ENCODE measurements at regions not wholly inside any gene's neighbourhood (a gene's known extent, or its start where the extent isn't known, plus 50 kb on each side); places are given as distances from the start of the nearest gene placed in this dataset.

DNA sequence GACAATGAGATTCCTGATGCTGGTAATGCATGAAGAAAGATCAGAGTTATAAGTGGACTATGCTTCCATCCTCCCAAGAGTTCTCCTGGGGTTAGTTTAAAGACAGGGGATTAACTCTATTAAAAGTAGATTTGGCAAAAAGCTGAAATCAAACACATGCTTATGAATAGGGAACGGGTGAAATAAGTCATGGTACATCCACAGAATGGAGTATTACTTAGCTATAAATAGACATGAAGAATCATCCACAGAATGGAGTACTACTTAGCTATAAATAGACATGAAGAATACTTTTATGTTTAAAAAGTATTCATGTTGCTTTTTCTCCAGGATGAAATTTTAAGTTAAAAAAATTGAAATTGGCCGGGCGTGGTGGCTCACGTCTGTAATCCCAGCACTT is 596.4 kb upstream of the B3GAT1 start:
- TF ChIP-seq ZNF565 (CRISPR knock-in tag; conservative IDR thresholded peaks at IDR 0.05; ENCODE audit: low read depth) (no peak), ARNTL (CRISPR knock-in tag; IDR thresholded peaks at IDR 0.05; ENCODE audit: borderline replicate concordance, low read depth) (no peak), PPARA (CRISPR knock-in tag; IDR thresholded peaks at IDR 0.05; ENCODE audit: borderline replicate concordance) (no peak), ZNF8 (CRISPR knock-in tag; IDR thresholded peaks at IDR 0.05) (peak; percentile 94), ZC3H10 (CRISPR knock-in tag; IDR thresholded peaks at IDR 0.05) (no peak), ESRRG (CRISPR knock-in tag; IDR thresholded peaks at IDR 0.05) (no peak), BACH2 (CRISPR knock-in tag; IDR thresholded peaks at IDR 0.05; ENCODE audit: borderline replicate concordance) (no peak), ZNF70 (CRISPR knock-in tag; IDR thresholded peaks at IDR 0.05) (0 out of 2 replicates have a peak, but pooled peaks have one; percentile 41), ZFP3 (CRISPR knock-in tag; IDR thresholded peaks at IDR 0.05) (no peak), TCF4 (CRISPR knock-in tag; IDR thresholded peaks at IDR 0.05; ENCODE audit: borderline replicate concordance) (no peak), SNAI2 (CRISPR knock-in tag; IDR thresholded peaks at IDR 0.05) (no peak), OSR1 (CRISPR knock-in tag; IDR thresholded peaks at IDR 0.05) (no peak), RARB (CRISPR knock-in tag; IDR thresholded peaks at IDR 0.05) (no peak), GLIS3 (CRISPR knock-in tag; IDR thresholded peaks at IDR 0.05) (no peak), CSDC2 (CRISPR knock-in tag; IDR thresholded peaks at IDR 0.05) (no peak)
- TF ChIP-seq, protein P1, sequence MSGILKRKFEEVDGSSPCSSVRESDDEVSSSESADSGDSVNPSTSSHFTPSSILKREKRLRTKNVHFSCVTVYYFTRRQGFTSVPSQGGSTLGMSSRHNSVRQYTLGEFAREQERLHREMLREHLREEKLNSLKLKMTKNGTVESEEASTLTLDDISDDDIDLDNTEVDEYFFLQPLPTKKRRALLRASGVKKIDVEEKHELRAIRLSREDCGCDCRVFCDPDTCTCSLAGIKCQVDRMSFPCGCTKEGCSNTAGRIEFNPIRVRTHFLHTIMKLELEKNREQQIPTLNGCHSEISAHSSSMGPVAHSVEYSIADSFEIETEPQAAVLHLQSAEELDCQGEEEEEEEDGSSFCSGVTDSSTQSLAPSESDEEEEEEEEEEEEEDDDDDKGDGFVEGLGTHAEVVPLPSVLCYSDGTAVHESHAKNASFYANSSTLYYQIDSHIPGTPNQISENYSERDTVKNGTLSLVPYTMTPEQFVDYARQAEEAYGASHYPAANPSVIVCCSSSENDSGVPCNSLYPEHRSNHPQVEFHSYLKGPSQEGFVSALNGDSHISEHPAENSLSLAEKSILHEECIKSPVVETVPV (CRISPR knock-in tag; IDR thresholded peaks at IDR 0.05), result no peak
- TF ChIP-seq, protein P2, sequence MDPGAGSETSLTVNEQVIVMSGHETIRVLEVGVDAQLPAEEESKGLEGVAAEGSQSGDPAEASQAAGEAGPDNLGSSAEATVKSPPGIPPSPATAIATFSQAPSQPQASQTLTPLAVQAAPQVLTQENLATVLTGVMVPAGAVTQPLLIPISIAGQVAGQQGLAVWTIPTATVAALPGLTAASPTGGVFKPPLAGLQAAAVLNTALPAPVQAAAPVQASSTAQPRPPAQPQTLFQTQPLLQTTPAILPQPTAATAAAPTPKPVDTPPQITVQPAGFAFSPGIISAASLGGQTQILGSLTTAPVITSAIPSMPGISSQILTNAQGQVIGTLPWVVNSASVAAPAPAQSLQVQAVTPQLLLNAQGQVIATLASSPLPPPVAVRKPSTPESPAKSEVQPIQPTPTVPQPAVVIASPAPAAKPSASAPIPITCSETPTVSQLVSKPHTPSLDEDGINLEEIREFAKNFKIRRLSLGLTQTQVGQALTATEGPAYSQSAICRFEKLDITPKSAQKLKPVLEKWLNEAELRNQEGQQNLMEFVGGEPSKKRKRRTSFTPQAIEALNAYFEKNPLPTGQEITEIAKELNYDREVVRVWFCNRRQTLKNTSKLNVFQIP (CRISPR knock-in tag; IDR thresholded peaks at IDR 0.05; ENCODE audit: borderline replicate concordance, low read depth), result no peak
- no peak for ATAC-seq

DNA sequence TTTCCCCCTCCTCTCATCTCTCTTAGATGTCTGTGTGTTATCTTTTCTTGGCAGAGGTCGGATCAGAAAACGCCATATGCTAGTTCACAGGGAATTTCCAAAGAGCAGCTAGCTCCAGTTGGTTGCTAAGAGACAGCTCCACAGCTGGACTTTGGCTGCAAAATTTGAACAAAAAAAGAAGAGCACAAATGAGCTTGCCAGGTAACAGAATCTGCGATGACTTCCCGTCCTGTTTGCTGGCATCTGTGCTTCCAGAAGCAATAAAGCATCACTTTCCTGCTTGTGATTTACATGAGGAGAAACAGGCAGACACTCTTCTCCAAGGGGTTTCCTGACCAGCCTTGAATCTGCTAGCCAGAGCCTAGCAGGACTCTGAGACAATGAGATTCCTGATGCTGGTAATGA is 596.0 kb upstream of the B3GAT1 start:
- no peak for ATAC-seq
- no peak for TF ChIP-seq OSR1 (CRISPR knock-in tag; IDR thresholded peaks at IDR 0.05)
- TF ChIP-seq TCF4 (CRISPR knock-in tag; IDR thresholded peaks at IDR 0.05; ENCODE audit: borderline replicate concordance), result peak; percentile 67

DNA sequence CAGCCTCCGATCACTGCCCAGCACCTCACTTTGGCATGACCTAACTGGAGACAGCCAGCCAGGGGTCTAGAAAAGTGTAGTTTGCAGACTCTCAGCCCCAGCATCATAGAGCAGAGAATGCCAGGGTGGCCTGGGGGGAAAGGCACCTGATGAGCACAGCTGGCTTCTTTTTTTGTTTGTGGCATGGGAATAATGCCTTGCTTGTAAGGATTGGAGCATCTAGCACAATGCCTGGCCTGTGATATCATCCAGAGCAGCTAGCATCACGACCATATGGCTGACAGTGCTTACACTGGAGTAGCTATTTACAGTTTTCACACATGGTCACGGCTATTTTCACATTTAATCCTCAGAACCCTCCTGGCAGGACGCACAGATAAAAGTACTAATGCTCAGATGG is 594.8 kb upstream of the B3GAT1 start:
- TF ChIP-seq TCF4 (CRISPR knock-in tag; IDR thresholded peaks at IDR 0.05; ENCODE audit: borderline replicate concordance) (peak; percentile 26; the same call in 1 of the 2 replicates), ZNF70 (CRISPR knock-in tag; IDR thresholded peaks at IDR 0.05) (peak; percentile 2; the same call in 1 of the 2 replicates), ZFP30 (CRISPR knock-in tag; IDR thresholded peaks at IDR 0.05) (no peak), ISL1 (CRISPR knock-in tag; IDR thresholded peaks at IDR 0.05) (no peak), ZNF8 (CRISPR knock-in tag; IDR thresholded peaks at IDR 0.05) (no peak), ARNTL (CRISPR knock-in tag; IDR thresholded peaks at IDR 0.05; ENCODE audit: borderline replicate concordance, low read depth) (no peak), OSR1 (CRISPR knock-in tag; IDR thresholded peaks at IDR 0.05) (no peak), PPARA (CRISPR knock-in tag; IDR thresholded peaks at IDR 0.05; ENCODE audit: borderline replicate concordance) (no peak), RARB (CRISPR knock-in tag; IDR thresholded peaks at IDR 0.05) (no peak)
- TF ChIP-seq, protein P2 (CRISPR knock-in tag; IDR thresholded peaks at IDR 0.05; ENCODE audit: borderline replicate concordance, low read depth), result no peak
- TF ChIP-seq, protein P3, sequence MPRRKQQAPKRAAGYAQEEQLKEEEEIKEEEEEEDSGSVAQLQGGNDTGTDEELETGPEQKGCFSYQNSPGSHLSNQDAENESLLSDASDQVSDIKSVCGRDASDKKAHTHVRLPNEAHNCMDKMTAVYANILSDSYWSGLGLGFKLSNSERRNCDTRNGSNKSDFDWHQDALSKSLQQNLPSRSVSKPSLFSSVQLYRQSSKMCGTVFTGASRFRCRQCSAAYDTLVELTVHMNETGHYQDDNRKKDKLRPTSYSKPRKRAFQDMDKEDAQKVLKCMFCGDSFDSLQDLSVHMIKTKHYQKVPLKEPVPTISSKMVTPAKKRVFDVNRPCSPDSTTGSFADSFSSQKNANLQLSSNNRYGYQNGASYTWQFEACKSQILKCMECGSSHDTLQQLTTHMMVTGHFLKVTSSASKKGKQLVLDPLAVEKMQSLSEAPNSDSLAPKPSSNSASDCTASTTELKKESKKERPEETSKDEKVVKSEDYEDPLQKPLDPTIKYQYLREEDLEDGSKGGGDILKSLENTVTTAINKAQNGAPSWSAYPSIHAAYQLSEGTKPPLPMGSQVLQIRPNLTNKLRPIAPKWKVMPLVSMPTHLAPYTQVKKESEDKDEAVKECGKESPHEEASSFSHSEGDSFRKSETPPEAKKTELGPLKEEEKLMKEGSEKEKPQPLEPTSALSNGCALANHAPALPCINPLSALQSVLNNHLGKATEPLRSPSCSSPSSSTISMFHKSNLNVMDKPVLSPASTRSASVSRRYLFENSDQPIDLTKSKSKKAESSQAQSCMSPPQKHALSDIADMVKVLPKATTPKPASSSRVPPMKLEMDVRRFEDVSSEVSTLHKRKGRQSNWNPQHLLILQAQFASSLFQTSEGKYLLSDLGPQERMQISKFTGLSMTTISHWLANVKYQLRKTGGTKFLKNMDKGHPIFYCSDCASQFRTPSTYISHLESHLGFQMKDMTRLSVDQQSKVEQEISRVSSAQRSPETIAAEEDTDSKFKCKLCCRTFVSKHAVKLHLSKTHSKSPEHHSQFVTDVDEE (CRISPR knock-in tag; IDR thresholded peaks at IDR 0.05), result no peak
- TF ChIP-seq, protein P1 (CRISPR knock-in tag; IDR thresholded peaks at IDR 0.05), result no peak
- TF ChIP-seq, protein P4, sequence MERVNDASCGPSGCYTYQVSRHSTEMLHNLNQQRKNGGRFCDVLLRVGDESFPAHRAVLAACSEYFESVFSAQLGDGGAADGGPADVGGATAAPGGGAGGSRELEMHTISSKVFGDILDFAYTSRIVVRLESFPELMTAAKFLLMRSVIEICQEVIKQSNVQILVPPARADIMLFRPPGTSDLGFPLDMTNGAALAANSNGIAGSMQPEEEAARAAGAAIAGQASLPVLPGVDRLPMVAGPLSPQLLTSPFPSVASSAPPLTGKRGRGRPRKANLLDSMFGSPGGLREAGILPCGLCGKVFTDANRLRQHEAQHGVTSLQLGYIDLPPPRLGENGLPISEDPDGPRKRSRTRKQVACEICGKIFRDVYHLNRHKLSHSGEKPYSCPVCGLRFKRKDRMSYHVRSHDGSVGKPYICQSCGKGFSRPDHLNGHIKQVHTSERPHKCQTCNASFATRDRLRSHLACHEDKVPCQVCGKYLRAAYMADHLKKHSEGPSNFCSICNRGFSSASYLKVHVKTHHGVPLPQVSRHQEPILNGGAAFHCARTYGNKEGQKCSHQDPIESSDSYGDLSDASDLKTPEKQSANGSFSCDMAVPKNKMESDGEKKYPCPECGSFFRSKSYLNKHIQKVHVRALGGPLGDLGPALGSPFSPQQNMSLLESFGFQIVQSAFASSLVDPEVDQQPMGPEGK (CRISPR knock-in tag; IDR thresholded peaks at IDR 0.05; ENCODE audit: borderline replicate concordance), result no peak
- no peak for ATAC-seq
